ENCODE measurements at regions not wholly inside any gene's neighbourhood (a gene's known extent, or its start where the extent isn't known, plus 50 kb on each side); places are given as distances from the start of the nearest gene placed in this dataset.

- Histone ChIP-seq H3K4me3 (no peak overlapping the region), H3K9ac (ENCODE audit: control insufficient read depth, insufficient read depth, low read length) (no peak overlapping the region), H3K4me1 (ENCODE audit: control insufficient read depth, insufficient read depth, low read length) (no peaks in the 10 kb centered on the region), H3K36me3 (ENCODE audit: control insufficient read depth in 2 of 2, insufficient read depth in 2 of 2, low read length in 1 of 2) (no peaks in the 10 kb centered on the region), H3K27ac (ENCODE audit: control insufficient read depth, insufficient read depth) (no peak overlapping the region), H4K20me1 (ENCODE audit: control insufficient read depth, insufficient read depth) (no peaks in the 10 kb centered on the region), H3K27me3 (replicated peaks in 1 of 2; ENCODE audit: control insufficient read depth in 2 of 2, insufficient read depth in 2 of 2, low read length in 1 of 2) (no peaks in the 10 kb centered on the region), H2AFZ (ENCODE audit: control insufficient read depth, low read depth, low read length) (no peak overlapping the region), H3K79me2 (ENCODE audit: control insufficient read depth, insufficient read depth, low read length) (no peaks in the 10 kb centered on the region), H3K9me3 (replicated peaks; ENCODE audit: control insufficient read depth, insufficient read depth, low read length) (no peaks in the 10 kb centered on the region), H3K4me2 (ENCODE audit: control insufficient read depth, insufficient read depth) (no peak overlapping the region)
- ChIA-PET POLR2A (no interaction called here), SMC1A (ENCODE audit: uncharacterized antibody, unreplicated experiment) (interaction anchor here (1.0 to 3.1 kb wide), 2 partner anchors 12 to 83 kb away, joined by 3 to 10 read pairs; no protein-coding TSS in a partner anchor), CTCF (interaction anchor here (0.6 kb wide), 1 partner anchor 9 kb away, joined by 3 read pairs; no protein-coding TSS in a partner anchor), RAD21 (ENCODE audit: unreplicated experiment) (no interaction called here)
- no TSS peak for BruUV-seq (replicated peaks)
- FAIRE-seq: no peak
- in situ Hi-C loops (cut with MboI): no loop called here
- intact Hi-C loops (cut with micrococcal nuclease; ENCODE audit: unreplicated experiment): no loop called here
- ATAC-seq: no peak
- 2% methylated on average over 3 of the region's 3 CpGs for WGBS (ENCODE audit: insufficient coverage, insufficient replicate concordance, low lambda C conversion rate, missing lambda C conversion rate)
- no peak for DNase-seq (ENCODE audit: low read depth, low spot score)
- TF ChIP-seq REST (IDR thresholded peaks at IDR 0.05; ENCODE audit: low read depth, low read length) (no peak), RB1 (IDR thresholded peaks at IDR 0.05; ENCODE audit: borderline replicate concordance) (no peak), STAT3 (IDR thresholded peaks at IDR 0.05; ENCODE audit: low read depth, low read length) (no peak), SMAD5 (IDR thresholded peaks at IDR 0.05; ENCODE audit: low read depth) (no peak), ATF3 (IDR thresholded peaks at IDR 0.05; ENCODE audit: borderline replicate concordance, extremely low read depth, low read depth, low read length) (no peak), JUND (IDR thresholded peaks at IDR 0.05; ENCODE audit: low read depth, low read length) (no peak), TCF3 (IDR thresholded peaks at IDR 0.05; ENCODE audit: borderline replicate concordance, insufficient read depth, low read depth, low read length) (no peak), CBFB (IDR thresholded peaks at IDR 0.05; ENCODE audit: low read depth) (no peak), SPI1 (IDR thresholded peaks at IDR 0.05; ENCODE audit: borderline replicate concordance, insufficient read depth, low read depth, low read length) (no peak), E2F8 (IDR thresholded peaks at IDR 0.05; ENCODE audit: low read depth, partially characterized antibody) (no peak), RFX5 (IDR thresholded peaks at IDR 0.05; ENCODE audit: low read depth, low read length) (no peak), NFYA (IDR thresholded peaks at IDR 0.05; ENCODE audit: borderline replicate concordance, low read depth, low read length) (no peak), MLLT1 (IDR thresholded peaks at IDR 0.05) (no peak), BRCA1 (IDR thresholded peaks at IDR 0.05; ENCODE audit: low read depth, low read length) (no peak), ASH2L (IDR thresholded peaks at IDR 0.05; ENCODE audit: borderline replicate concordance, low read depth) (no peak), SMAD1 (IDR thresholded peaks at IDR 0.05; ENCODE audit: low read depth, partially characterized antibody) (no peak), BCL11A (IDR thresholded peaks at IDR 0.05; ENCODE audit: low read depth, low read length) (no peak), CEBPB (IDR thresholded peaks at IDR 0.05; ENCODE audit: borderline replicate concordance in 1 of 2, low read depth in 2 of 2, low read length in 2 of 2) (no peak)
Observed at GRCh38 chrX:82757614-82758013, 750.5 kb upstream of the POU3F4 start.
